OCI-LY1 (cell line): ENCODE measurements at regions not wholly inside any gene's neighbourhood (a gene's known extent, or its start where the extent isn't known, plus 50 kb on each side); places are given as distances from the start of the nearest gene placed in this dataset.
"Not testable (repeated sequence)": the region's sequence is repeated elsewhere in the genome, so short reads cannot be mapped to it uniquely, and the experiment has no call there.

ENCODE experiments used
- H2AFZ ChIP-seq: fragments of 200-600 bp; sonication (generic), shearing (Covaris generic); 2 replicates; pipeline ENCODE4 v1.6.0; 2014; ENCODE audit warnings: antibody characterized with exemption, mild to moderate bottlenecking, low read length
- H3F3A ChIP-seq: fragments of 200-600 bp; sonication (generic), shearing (Covaris generic); 2 replicates; pipeline ENCODE4 v1.6.0; 2014; ENCODE audit warnings: mild to moderate bottlenecking, antibody characterized with exemption, low read length, moderate library complexity; ENCODE audit not compliant: insufficient read depth
- H3K27ac ChIP-seq: fragments of 200-600 bp; sonication (generic); 2 replicates; pipeline ENCODE4 v1.5.1; 2014; ENCODE audit warnings: low read length, mixed run types, mild to moderate bottlenecking, low read depth; ENCODE audit not compliant: poor library complexity, severe bottlenecking
- H3K27me3 ChIP-seq: fragments of 200-600 bp; sonication (generic); 2 replicates; pipeline ENCODE4 v1.6.0; 2014; ENCODE audit warnings: antibody characterized with exemption, mild to moderate bottlenecking, low read length, moderate library complexity; ENCODE audit not compliant: insufficient read depth
- H3K36me3 ChIP-seq: fragments of 200-600 bp; sonication (generic); 2 replicates; pipeline ENCODE4 v1.6.1; 2014; ENCODE audit warnings: mild to moderate bottlenecking, antibody characterized with exemption, low read length, moderate library complexity, mixed read lengths; ENCODE audit not compliant: insufficient read depth
- H3K4me1 ChIP-seq: fragments of 200-600 bp; sonication (generic); 2 replicates; pipeline ENCODE4 v1.5.1; 2014; ENCODE audit warnings: mild to moderate bottlenecking, low read length, moderate library complexity; ENCODE audit not compliant: insufficient read depth, severe bottlenecking
- H3K4me2 ChIP-seq: fragments of 200-600 bp; sonication (generic), shearing (Covaris generic); 2 replicates; pipeline ENCODE4 v1.6.1; 2014; ENCODE audit warnings: low read length
- H3K4me3 ChIP-seq: fragments of 200-600 bp; sonication (generic); 2 replicates; pipeline ENCODE4 v1.5.1; 2014; ENCODE audit warnings: low read length, low read depth, mild to moderate bottlenecking, mixed read lengths; ENCODE audit not compliant: poor library complexity, severe bottlenecking
- H3K79me2 ChIP-seq: fragments of 200-600 bp; shearing (Covaris generic); 2 replicates; pipeline ENCODE4 v1.6.1; 2016; ENCODE audit warnings: mixed run types, low read length, mixed read lengths; ENCODE audit not compliant: insufficient read depth
- H3K9ac ChIP-seq: fragments of 200-600 bp; sonication (generic), shearing (Covaris generic); 2 replicates; pipeline ENCODE4 v1.6.1; 2014; ENCODE audit warnings: mild to moderate bottlenecking, low read length, mixed read lengths
- H3K9me2 ChIP-seq: fragments of 200-600 bp; sonication (generic), shearing (Covaris generic); 2 replicates; pipeline ENCODE4 v1.6.1; 2014; ENCODE audit warnings: low read depth, mild to moderate bottlenecking, low read length, mixed read lengths
- H3K9me3 ChIP-seq: fragments of 200-600 bp; shearing (Covaris generic); 2 replicates; pipeline ENCODE4 v1.6.1; 2014; ENCODE audit warnings: low read length, mixed read lengths
- H4K20me1 ChIP-seq: fragments of 200-600 bp; sonication (generic), shearing (Covaris generic); 2 replicates; pipeline ENCODE4 v1.6.0; 2016; ENCODE audit warnings: mild to moderate bottlenecking, low read length; ENCODE audit not compliant: insufficient read depth
- CTCF ChIP-seq: fragments of 200-600 bp; sonication (generic), shearing (Covaris generic); IDR thresholded peaks from 2 replicates; pipeline ENCODE4 v1.5.1; 2017; ENCODE audit warnings: mild to moderate bottlenecking, antibody characterized with exemption, low read length, moderate library complexity, mixed read lengths
- EZH2 ChIP-seq: fragments of 200-600 bp; sonication (generic), shearing (Covaris generic); IDR thresholded peaks from 2 replicates; pipeline ENCODE4 v1.8.0; 2017; ENCODE audit warnings: borderline replicate concordance, mixed run types, mild to moderate bottlenecking, antibody characterized with exemption, low read length, moderate library complexity, mixed read lengths

GRCh38 chr9:65404232-65405006 is 119.4 kb upstream of the FOXD4L5 start:
- H3K4me1 ChIP-seq, result no peaks in the 10 kb centered on the region
- no peaks in the 10 kb centered on the region for H4K20me1 ChIP-seq
- no peak overlapping the region for H3K4me2 ChIP-seq
- H3K27me3 ChIP-seq, result no peaks in the 10 kb centered on the region
- no peak overlapping the region for H3K9ac ChIP-seq
- no peak overlapping the region for H2AFZ ChIP-seq
- H3K79me2 ChIP-seq, result no peaks in the 10 kb centered on the region
- no peaks in the 10 kb centered on the region for H3K9me3 ChIP-seq
- no peaks in the 10 kb centered on the region for H3K36me3 ChIP-seq
- no peak overlapping the region for H3K27ac ChIP-seq
- H3K4me3 ChIP-seq, result no peak overlapping the region
- no peaks in the 10 kb centered on the region for H3F3A ChIP-seq
- TF ChIP-seq EZH2 (no peak), CTCF (no peak)
- H3K9me2 ChIP-seq, result no peaks in the 10 kb centered on the region

- H3K36me3 ChIP-seq, result no peaks in the 10 kb centered on the region
Measured at GRCh38 chr9:65403721-65404120, 118.7 kb upstream of the FOXD4L5 start.

GRCh38 chr9:65403072-65403471 is 118.1 kb upstream of the FOXD4L5 start:
- H4K20me1 ChIP-seq, H3K9me2 ChIP-seq, H3K4me2 ChIP-seq, H3K9ac ChIP-seq, H3K9me3 ChIP-seq, H3K36me3 ChIP-seq, H3K27me3 ChIP-seq, H3F3A ChIP-seq, H3K4me1 ChIP-seq, H3K79me2 ChIP-seq, H2AFZ ChIP-seq, H3K4me3 ChIP-seq, H3K27ac ChIP-seq: not testable (repeated sequence)

More at GRCh38 chr9:65403721-65404120, 118.7 kb upstream of the FOXD4L5 start:
- Histone ChIP-seq H4K20me1 (no peaks in the 10 kb centered on the region), H3K79me2 (no peaks in the 10 kb centered on the region), H3F3A (no peaks in the 10 kb centered on the region), H3K4me3 (no peak overlapping the region), H3K27ac (no peak overlapping the region), H3K9ac (no peak overlapping the region), H3K9me2 (no peaks in the 10 kb centered on the region), H3K9me3 (no peaks in the 10 kb centered on the region), H3K27me3 (no peaks in the 10 kb centered on the region), H3K4me2 (no peak overlapping the region), H2AFZ (no peak overlapping the region), H3K4me1 (no peaks in the 10 kb centered on the region)
- no peak for TF ChIP-seq EZH2
- TF ChIP-seq CTCF, result no peak

- not testable (repeated sequence) for H3K9me3 ChIP-seq, H3K9me2 ChIP-seq, H4K20me1 ChIP-seq, H3K27me3 ChIP-seq, H3K36me3 ChIP-seq, H3K4me1 ChIP-seq, H3K4me2 ChIP-seq, H3K4me3 ChIP-seq, H3F3A ChIP-seq, H3K79me2 ChIP-seq, H3K27ac ChIP-seq, H2AFZ ChIP-seq, H3K9ac ChIP-seq
Measured at GRCh38 chr9:65402206-65402870, 117.3 kb upstream of the FOXD4L5 start.

GRCh38 chr9:65401456-65402045 is 116.5 kb upstream of the FOXD4L5 start:
- H2AFZ ChIP-seq, H3F3A ChIP-seq, H3K9me2 ChIP-seq, H3K9ac ChIP-seq, H3K36me3 ChIP-seq, H4K20me1 ChIP-seq, H3K4me3 ChIP-seq, H3K4me1 ChIP-seq, H3K4me2 ChIP-seq, H3K27me3 ChIP-seq, H3K27ac ChIP-seq, H3K79me2 ChIP-seq, H3K9me3 ChIP-seq: not testable (repeated sequence)
